GM21423 (cell line): ENCODE measurements at regions not wholly inside any gene's neighbourhood (a gene's known extent, or its start where the extent isn't known, plus 50 kb on each side); places are given as distances from the start of the nearest gene placed in this dataset.
"Not testable (repeated sequence)": the region's sequence is repeated elsewhere in the genome, so short reads cannot be mapped to it uniquely, and the experiment has no call there.

Source experiments
- ATAC-seq: cut with Tn5 transposase; IDR thresholded peaks from one replicate; pipeline ENCODE4 v1.9.1; 2021; ENCODE audit warnings: mild to moderate bottlenecking, moderate library complexity; ENCODE audit not compliant: unreplicated experiment

- ATAC-seq = no peak
Observed at GRCh38 chr5:74406844-74407243, 233.7 kb downstream of the ENC1 start.

GRCh38 chr5:74405593-74405992 lies 234.9 kb downstream of the ENC1 start:
- no peak for ATAC-seq

GRCh38 chr5:74404574-74405508 lies 235.7 kb downstream of the ENC1 start:
- no peak for ATAC-seq

GRCh38 chr5:74403771-74404170 lies 236.8 kb downstream of the ENC1 start:
- ATAC-seq = no peak

GRCh38 chr5:74402553-74402952 lies 238.0 kb downstream of the ENC1 start:
- no peak for ATAC-seq

GRCh38 chr5:74401946-74402320 lies 238.6 kb downstream of the ENC1 start:
- no peak for ATAC-seq

DNA sequence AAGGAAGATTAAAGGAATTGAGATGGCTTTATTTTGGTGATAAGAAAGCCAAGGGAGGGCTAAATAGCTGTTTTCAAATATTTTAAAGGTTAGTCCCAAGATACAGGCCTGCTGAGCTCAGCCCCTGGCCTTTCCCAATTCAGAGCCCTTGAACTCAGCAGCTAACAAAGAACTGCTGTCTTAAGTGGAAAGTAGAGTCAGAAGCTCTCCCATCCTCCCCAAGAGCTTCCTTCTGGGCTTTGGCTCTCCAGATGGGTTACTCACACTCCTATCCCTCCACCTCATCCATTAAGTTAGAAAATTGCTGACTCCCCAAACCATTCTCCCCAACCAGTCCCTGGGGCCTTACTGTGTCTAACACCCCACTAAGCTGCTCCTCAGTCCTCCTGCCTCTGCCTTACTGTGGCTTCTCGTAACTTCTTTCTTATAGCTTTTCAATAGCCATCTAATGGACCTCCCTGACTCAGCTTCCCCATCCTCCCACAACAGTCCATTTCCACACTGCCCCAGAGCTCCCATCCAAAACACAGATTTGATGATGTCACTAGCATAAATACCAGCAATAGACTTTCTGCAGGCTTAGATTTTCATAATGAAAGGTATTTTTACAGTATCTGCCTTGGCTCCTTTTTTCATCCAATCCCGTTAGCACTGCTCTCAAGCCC lies 239.1 kb downstream of the ENC1 start:
- no peak for ATAC-seq

- ATAC-seq = no peak
Observed at GRCh38 chr5:74400067-74400466, 240.5 kb downstream of the ENC1 start.

DNA sequence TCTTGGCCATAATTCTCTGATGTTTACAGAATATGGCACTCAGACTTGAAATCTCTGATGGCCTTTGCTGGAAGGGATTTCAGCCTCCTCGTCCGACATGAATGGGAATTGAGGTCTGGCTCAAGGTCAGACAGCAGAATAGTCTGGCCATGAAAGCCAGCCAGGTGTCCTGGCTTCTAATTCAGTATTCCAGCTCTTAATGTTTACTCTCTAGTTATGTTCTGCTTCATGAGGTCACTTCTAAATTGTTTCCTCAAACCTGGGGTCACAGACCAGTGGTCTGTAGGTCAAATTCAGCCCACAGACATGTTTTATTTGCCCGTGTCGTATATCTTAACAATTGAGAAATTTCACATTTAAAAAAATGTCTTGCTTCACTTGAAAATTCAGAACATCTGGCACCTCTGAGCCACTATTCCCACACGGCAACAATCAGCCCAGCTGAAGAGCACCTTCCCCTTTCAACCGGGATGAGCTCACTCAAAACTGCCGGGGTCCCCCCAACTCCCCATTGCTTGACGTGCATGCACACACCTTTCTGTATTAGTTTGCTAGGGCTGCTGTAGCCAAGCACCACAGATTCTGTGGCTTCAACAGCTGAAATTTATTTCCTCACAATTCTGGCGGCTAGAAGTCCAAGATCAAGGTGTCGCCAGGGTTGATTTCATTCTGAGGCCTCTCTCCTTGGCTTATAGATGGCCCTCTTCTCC lies 243.5 kb downstream of the ENC1 start:
- no peak for ATAC-seq

- ATAC-seq = no peak
Observed at GRCh38 chr5:74394916-74395880, 245.3 kb downstream of the ENC1 start.

GRCh38 chr5:74394528-74394915 lies 246.0 kb downstream of the ENC1 start:
- ATAC-seq = no peak

DNA sequence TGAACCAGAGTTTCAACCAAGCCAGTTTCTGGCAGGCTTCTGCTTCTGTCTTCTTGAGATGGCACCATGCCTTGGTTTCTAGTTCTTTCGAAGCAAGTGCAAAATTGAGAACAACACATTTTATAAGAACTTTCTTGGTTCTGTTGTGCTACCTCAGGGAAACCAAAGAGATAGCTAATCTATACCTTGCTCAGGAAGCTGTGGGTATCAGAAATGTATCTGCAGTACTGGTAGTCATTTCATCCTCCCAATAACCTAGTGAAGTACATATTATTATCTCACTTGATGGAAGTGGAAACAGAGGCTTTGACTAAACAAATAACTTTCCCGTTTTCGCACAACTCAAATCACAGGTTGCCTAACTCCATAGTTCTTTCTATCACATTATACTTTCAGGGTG lies 246.6 kb downstream of the ENC1 start:
- no peak for ATAC-seq

DNA sequence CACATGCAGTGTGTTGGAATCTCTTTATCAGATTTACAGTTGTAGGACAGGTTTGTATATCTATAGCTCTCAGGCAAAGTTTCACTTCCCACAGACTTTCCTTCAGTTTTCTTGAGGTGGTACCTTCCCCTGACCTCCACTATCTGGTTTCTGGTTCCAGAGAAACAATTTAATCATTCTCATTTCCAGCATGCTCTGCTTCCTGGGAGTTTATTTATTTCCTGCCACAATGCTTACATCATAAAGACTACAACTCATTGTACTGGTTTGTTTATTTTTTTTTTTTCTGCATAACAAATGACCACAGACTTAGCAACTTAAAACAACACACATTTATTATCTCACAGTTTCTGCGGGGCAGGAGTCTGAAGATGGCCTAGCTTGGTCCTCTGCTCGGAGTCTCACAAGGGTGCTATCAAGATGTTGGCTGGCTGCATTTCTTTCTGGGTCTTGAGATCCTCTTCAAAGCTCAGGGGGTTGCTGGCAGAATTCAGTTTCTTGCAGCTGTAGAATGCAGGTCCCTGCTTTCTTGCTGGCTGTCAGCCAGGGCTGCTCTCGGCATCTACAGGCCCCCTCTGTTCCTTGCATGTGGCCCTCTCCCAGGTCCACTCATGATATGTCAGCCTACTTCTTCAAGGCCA lies 247.7 kb downstream of the ENC1 start:
- no peak for ATAC-seq

- ATAC-seq = no peak
Observed at GRCh38 chr5:74391410-74391809, 249.1 kb downstream of the ENC1 start.

DNA sequence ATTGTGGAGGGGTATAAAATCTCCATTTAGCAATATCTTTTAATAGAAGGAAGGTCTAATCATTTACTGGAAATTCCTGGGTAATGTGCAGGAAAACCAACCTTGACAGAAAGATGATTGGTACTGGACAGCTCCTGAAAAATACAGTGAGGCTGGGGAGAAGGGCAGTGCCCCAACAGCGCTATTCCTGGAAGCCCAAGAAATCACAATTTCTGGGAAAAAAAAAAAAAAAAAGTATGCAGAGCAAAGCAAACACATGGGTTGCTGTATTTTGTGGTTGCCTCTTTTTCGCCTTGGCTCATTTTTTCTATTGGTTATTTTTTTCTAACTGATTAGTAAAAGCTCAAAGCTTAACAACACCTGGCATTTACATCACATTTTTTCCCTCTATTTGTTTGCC lies 249.7 kb downstream of the ENC1 start:
- ATAC-seq = no peak

- no peak for ATAC-seq
Observed at GRCh38 chr5:74390306-74390637, 250.3 kb downstream of the ENC1 start.

DNA sequence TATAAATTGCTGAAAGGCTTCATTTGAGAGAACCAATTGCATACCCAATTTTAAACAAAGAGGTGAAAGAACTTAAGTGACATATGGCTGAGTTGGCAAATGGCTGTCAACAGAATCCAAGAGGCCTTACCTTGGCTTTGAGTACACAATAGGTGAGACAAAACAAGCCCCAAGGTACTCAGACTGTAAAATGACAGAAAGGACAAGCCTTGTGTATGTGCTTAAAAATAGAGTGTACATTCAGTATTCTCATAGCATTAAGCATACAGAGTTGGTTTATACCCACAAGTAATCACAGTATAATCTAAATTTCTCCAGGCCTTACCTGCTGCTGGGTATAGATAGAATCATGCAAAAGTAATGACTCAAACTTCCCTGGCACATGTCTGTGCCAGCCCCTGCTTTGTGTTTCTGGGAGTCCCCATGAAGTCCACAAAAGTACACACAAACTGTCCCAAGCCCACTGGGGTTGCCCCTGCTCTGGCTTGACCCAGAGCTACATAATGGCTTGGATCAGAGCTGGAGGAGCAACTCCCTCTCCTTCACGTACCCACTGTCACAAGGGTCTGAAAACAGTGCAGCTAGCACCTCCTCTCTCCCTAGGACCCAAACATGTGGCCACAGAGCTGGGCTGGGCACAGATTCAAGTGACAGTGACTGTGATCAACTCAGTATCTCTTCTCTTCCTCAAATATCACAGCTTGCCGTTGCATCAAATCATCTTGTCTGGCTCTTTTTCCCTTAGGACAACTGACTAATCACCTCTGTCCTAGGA lies 250.8 kb downstream of the ENC1 start:
- no peak for ATAC-seq

DNA sequence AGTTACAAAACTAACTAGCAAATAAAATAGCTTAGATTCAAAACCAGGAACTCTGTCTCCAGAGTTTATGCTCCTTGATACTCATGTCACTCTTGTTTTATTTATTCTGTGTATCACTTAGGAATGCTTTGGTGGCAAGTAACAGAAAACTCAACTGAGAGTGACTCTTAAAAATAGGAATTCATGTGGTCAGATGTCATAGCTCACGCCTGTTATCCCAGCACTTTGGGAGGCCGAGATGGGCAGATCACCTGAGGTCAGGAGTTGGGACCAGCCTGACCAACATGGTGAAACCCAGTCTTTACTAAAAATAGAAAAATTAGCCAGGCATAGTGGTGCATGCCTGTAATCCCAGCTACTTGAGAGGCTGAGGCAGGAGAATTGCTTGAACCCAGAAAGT lies 252.1 kb downstream of the ENC1 start:
- not testable (repeated sequence) for ATAC-seq

GRCh38 chr5:74386571-74387334 lies 253.8 kb downstream of the ENC1 start:
- no peak for ATAC-seq
